Ovary (tissue), 3 donors: ENCODE measurements at regions not wholly inside any gene's neighbourhood (a gene's known extent, or its start where the extent isn't known, plus 50 kb on each side); places are given as distances from the start of the nearest gene placed in this dataset.

ENCODE experiments used
- CTCF ChIP-seq, 3 donors: fragments of 450-650 bp in 2 of 3; fragments of 200-600 bp in 1 of 3; IDR thresholded peaks; one replicate each; pipeline versions ENCODE4 v1.5.1 to v1.8.0; 2016 to 2022; ENCODE audit warnings: antibody characterized with exemption in 3 of 3, mild to moderate bottlenecking in 1 of 3
- POLR2A ChIP-seq: fragments of 450-650 bp; IDR thresholded peaks from one replicate; pipeline ENCODE4 v1.6.1; 2017; ENCODE audit warnings: antibody characterized with exemption, mild to moderate bottlenecking, moderate library complexity
- donor health status: DM: no; HTN: no; CAD: no.

DNA sequence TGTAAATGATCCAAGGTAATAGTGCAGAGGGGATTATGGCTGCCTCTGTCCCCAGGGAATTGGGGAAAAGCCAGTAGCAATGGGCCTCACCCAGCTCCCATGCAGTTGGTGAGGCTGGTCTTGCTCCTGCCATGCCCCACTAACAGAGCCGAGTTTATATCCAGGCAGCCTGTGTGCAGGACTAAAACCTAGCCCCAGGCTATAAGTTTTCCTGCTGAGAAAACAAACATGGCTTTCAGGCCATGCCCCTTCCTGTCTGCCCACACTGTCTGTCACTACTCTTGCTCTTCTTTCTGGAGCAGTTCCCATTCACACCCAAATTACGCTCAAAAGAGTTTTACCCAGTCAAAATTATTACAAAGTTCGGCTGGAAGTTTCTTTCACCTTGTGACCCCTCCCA, 73.5 kb upstream of the SPATA16 start:
- TF ChIP-seq CTCF (IDR thresholded peaks at IDR 0.05) (no peak), POLR2A (no peak)
